Head of caudate nucleus (tissue), 42 donors: ENCODE measurements at regions not wholly inside any gene's neighbourhood (a gene's known extent, or its start where the extent isn't known, plus 50 kb on each side); places are given as distances from the start of the nearest gene placed in this dataset.

ENCODE experiments used
- DNase-seq, 42 donors: peaks; one replicate each; pipeline versions ENCODE4 v3.0.0 to v3.0.0-alpha.2; 2020 to 2021; ENCODE audit warnings: mixed read lengths in 7 of 42
- intact Hi-C: fragments of 100-400 bp; cut with DNase I; formaldehyde crosslinking; loops from one replicate; pipeline ENCODE4 v1.15.0; 2022

DNA sequence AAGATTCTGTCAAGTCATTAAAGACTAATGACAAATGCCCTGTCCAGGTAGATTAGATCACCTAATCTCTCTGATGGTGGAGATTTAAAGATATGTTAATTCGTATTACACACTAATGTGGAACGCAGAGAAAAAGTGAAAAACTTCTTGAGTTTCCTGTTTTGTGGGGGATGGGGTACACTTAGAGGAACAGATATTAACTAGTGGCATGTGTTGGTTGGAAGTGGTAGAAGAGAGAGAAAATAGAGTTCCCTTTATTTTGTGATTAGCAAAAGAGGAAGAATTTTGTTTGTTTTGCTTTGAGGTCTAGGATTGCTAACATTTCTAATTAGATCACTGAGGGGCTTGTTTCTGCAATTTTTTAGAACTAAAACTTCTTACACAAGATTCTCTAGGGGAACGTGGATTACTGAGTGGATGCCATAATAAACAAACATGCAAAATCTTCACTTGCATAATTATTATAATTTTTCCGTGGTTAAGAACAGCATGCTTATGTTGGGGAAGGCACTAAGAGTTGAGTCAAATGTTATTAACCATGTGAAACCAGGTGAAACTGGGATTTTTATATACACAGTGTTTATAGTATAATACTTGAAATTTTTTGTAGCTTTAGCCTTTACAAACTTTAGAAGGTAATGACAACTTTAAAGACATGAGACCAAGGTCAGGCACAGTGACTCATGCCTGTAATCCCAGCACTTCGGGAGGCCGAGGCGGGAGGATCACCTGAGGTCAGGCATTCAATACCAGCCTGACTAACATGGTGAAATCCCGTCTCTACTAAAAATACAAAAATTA lies 97.4 kb upstream of the STK17B start:
- no peak for DNase-seq
- intact Hi-C loops = no loop called here

DNA sequence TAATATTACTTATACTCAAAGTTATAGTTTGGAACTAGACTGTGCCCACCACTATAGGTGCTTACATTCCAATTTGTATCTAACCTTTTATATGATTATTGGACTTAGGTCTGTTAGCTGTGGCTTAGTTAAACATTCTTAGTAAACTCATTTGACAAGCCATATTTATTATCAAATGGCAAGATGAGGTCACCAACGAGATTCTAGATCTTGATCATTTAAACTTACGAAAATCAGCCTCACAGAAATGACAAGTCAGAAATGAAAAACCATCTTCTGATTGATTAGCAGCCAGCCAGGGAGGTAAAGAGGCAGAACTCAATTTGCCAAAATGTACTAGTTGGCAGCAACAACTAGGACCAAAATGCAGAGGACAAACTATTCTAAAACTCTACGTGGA lies 100.4 kb upstream of the STK17B start:
- DNase-seq = no peak
- intact Hi-C loops = no loop called here

GRCh38 chr2:196274387-196274809 lies 103.0 kb upstream of the STK17B start:
- intact Hi-C loops = no loop called here
- peak in 13 of 42 donors; percentile 3 to 58 (median 13) for DNase-seq

- intact Hi-C loops = no loop called here
- DNase-seq = no peak
These were observed 104.4 kb upstream of the STK17B start for GRCh38 chr2:196275646-196276352.

DNA sequence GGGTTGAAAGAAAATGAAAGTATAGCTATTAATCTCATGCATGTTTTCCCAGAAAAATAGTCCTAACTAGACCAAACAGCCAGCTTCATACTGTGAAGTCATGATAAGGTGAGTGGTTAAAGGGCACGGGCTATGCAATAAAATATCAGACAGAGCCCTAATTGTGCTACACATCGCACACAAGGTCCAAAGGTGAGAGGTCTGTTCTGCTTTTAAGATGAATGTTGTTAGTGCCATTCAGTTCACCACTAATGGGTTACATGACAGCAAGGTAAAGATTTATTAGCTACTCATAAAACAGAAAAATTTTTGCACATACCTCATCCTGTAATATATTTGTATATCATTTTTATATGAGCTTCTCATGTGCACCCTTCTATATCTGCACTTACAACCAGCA lies 105.0 kb upstream of the STK17B start:
- no peak for DNase-seq
- intact Hi-C loops = no loop called here

GRCh38 chr2:196277002-196277401 lies 105.6 kb upstream of the STK17B start:
- intact Hi-C loops = no loop called here
- no peak for DNase-seq

GRCh38 chr2:196278491-196278911 lies 107.1 kb upstream of the STK17B start:
- DNase-seq = no peak
- intact Hi-C loops = no loop called here

DNA sequence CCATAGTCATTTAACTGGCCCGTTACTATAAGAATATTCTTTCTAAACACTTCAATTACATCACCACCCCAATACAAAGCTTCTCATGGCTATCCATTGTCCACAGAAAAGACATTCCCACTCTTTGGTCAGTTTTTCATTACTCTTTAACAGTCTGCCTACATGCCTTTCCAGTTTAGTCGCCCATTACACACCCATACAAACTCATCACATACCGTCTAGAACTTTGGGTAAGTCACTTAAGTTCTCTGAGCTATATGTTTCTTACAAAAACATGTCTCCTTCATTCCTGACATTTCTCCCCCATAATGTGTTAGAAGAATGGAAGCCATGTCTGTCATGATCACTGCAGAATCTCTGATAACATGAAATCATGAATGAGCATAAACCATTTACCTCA lies 108.2 kb upstream of the STK17B start:
- intact Hi-C loops = no loop called here
- no peak for DNase-seq

- intact Hi-C loops = no loop called here
- no peak for DNase-seq
These were observed 112.9 kb upstream of the STK17B start for GRCh38 chr2:196284144-196284844.

- no peak for DNase-seq
- intact Hi-C loops = no loop called here
These were observed 113.6 kb upstream of the STK17B start for GRCh38 chr2:196284866-196285557.

DNA sequence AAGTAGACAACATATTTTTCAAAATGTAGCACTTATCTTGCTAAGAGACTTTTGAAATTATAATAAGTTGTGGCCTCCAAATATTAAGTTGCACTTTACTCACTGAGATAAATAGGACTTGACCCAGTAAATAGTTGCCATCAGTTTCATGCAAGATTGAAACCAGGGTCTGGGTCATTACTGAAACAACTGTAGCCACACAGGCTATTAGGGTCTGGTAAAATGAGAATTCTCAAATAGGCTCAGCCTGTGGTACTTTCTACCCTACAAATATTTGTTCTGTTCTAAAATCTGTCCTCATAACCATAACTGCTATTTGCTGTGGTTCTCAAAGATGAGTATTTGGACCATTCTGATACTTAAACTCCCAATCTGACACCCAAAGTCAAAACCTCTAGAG lies 115.4 kb upstream of the STK17B start:
- intact Hi-C loops = no loop called here

GRCh38 chr2:196287523-196287922 lies 116.1 kb upstream of the STK17B start:
- intact Hi-C loops = no loop called here
- no peak for DNase-seq

More for the DNA sequence above, 115.4 kb upstream of the STK17B start:
- no peak for DNase-seq

- intact Hi-C loops = no loop called here
- no peak for DNase-seq
These were observed 116.7 kb upstream of the STK17B start for GRCh38 chr2:196288006-196288538.

DNA sequence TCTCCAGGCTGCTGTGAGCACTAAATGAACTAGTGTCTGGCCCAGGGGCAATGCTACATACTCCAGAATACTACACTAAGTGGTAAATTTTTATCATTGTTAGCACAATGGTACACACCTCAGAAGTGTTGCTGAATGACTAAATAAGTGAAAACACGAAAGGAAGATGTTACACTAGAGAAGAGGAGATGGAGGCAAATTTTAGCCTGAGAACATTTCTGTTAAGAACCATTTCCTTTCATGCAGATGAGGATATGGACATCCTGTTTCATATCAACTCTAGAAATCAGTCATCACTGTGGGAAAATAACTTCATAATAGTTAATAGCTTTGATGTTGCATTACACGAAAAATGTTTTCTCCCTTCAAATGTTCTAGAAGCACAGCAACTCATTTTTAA lies 117.6 kb upstream of the STK17B start:
- no peak for DNase-seq
- intact Hi-C loops = no loop called here

- DNase-seq = no peak
- intact Hi-C loops = loop anchor here (10.0 kb wide), 1 partner anchor 465 kb away; no protein-coding TSS in a partner anchor
These were observed 118.8 kb upstream of the STK17B start for GRCh38 chr2:196290136-196290535.

DNA sequence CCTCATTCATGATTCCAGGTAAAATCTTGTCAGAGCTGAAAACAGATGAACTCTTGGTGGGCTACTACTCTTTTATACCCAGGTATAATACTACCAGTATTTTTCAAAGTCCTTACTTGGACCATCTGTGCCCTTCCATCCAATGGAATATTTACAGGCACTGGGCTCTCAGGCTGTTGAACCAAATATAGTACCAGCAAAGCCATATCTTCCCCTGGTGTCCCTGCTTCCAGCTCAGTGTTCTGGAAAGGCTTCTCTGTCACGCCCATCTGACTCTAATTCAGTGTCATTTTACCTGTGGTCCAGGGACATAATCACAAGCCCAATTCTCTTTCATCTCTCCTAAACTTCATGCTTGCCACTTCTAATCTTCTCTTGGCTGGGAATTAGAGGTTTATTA lies 119.2 kb upstream of the STK17B start:
- intact Hi-C loops = loop anchor here (10.0 kb wide), 1 partner anchor 464 kb away; no protein-coding TSS in a partner anchor
- DNase-seq = no peak

GRCh38 chr2:196291426-196291825 lies 120.0 kb upstream of the STK17B start:
- no peak for DNase-seq
- intact Hi-C loops = loop anchor here (10.0 kb wide), 1 partner anchor 463 kb away; no protein-coding TSS in a partner anchor

- no peak for DNase-seq
- intact Hi-C loops = loop anchor here (10.0 kb wide), 1 partner anchor 463 kb away; no protein-coding TSS in a partner anchor
These were observed 120.8 kb upstream of the STK17B start for GRCh38 chr2:196291873-196292800.
